GM19043 (cell line): ENCODE measurements at regions not wholly inside any gene's neighbourhood (a gene's known extent, or its start where the extent isn't known, plus 50 kb on each side); places are given as distances from the start of the nearest gene placed in this dataset.
"Not testable (repeated sequence)": the region's sequence is repeated elsewhere in the genome, so short reads cannot be mapped to it uniquely, and the experiment has no call there.

ENCODE experiments used
- ATAC-seq: cut with Tn5 transposase; IDR thresholded peaks from one replicate; pipeline ENCODE4 v1.9.1; 2021; ENCODE audit warnings: low read depth; ENCODE audit not compliant: unreplicated experiment

- ATAC-seq = no peak
Measured at GRCh38 chr13:72657379-72657778, 70.0 kb downstream of the MZT1 start.

GRCh38 chr13:72656357-72656756, 71.1 kb downstream of the MZT1 start:
- ATAC-seq = no peak

GRCh38 chr13:72653506-72653905, 73.9 kb downstream of the MZT1 start:
- ATAC-seq = no peak

- no peak for ATAC-seq
Measured at GRCh38 chr13:72652681-72653080, 74.7 kb downstream of the MZT1 start.

GRCh38 chr13:72651144-72651543, 76.3 kb downstream of the MZT1 start:
- ATAC-seq = no peak

GRCh38 chr13:72650051-72650700, 77.3 kb downstream of the MZT1 start:
- ATAC-seq = no peak

GRCh38 chr13:72648513-72649065, 78.8 kb downstream of the MZT1 start:
- no peak for ATAC-seq

- no peak for ATAC-seq
Measured at GRCh38 chr13:72647422-72647821, 80.0 kb downstream of the MZT1 start.

- ATAC-seq = no peak
Measured at GRCh38 chr13:72645521-72645920, 81.9 kb downstream of the MZT1 start.

GRCh38 chr13:72643311-72643989, 84.0 kb downstream of the MZT1 start:
- peak; percentile 50 for ATAC-seq

GRCh38 chr13:72639377-72639776, 88.1 kb downstream of the MZT1 start:
- ATAC-seq = no peak

GRCh38 chr13:72638059-72638815, 89.2 kb downstream of the MZT1 start:
- no peak for ATAC-seq

GRCh38 chr13:72637561-72637960, 89.9 kb downstream of the MZT1 start:
- ATAC-seq = no peak

- no peak for ATAC-seq
Measured at GRCh38 chr13:72634859-72635258, 92.6 kb downstream of the MZT1 start.

GRCh38 chr13:72622546-72622945, 104.9 kb downstream of the MZT1 start:
- ATAC-seq = no peak

- ATAC-seq = no peak
Measured at GRCh38 chr13:72620874-72621273, 106.6 kb downstream of the MZT1 start.

- ATAC-seq = no peak
Measured at GRCh38 chr13:72617951-72618350, 109.5 kb downstream of the MZT1 start.

- ATAC-seq = no peak
Measured at GRCh38 chr13:72617186-72617585, 110.2 kb downstream of the MZT1 start.

GRCh38 chr13:72610251-72610891, 117.1 kb downstream of the MZT1 start:
- ATAC-seq = not testable (repeated sequence)

GRCh38 chr13:72599178-72599743, 128.2 kb downstream of the MZT1 start:
- no peak for ATAC-seq
